HT-29 (cell line): ENCODE measurements at regions not wholly inside any gene's neighbourhood (a gene's known extent, or its start where the extent isn't known, plus 50 kb on each side); places are given as distances from the start of the nearest gene placed in this dataset.

Source experiments
- DNase-seq: peaks from one replicate; pipeline ENCODE4 v3.0.0-alpha.2; 2015; ENCODE audit warnings: low spot score

- no peak for DNase-seq
These were observed 142.3 kb upstream of the CPNE8 start for GRCh38 chr12:39047539-39048262.

- DNase-seq, result no peak
These were observed 139.4 kb upstream of the CPNE8 start for GRCh38 chr12:39044754-39045153.

- no peak for DNase-seq
These were observed 138.0 kb upstream of the CPNE8 start for GRCh38 chr12:39043424-39043822.

GRCh38 chr12:39040275-39040674, 134.9 kb upstream of the CPNE8 start:
- no peak for DNase-seq

GRCh38 chr12:39037115-39037514, 131.7 kb upstream of the CPNE8 start:
- no peak for DNase-seq

GRCh38 chr12:39036105-39036504, 130.7 kb upstream of the CPNE8 start:
- no peak for DNase-seq

- no peak for DNase-seq
These were observed 128.4 kb upstream of the CPNE8 start for GRCh38 chr12:39033782-39034181.

- DNase-seq, result no peak
These were observed 127.1 kb upstream of the CPNE8 start for GRCh38 chr12:39032448-39032847.

GRCh38 chr12:39032034-39032433, 126.6 kb upstream of the CPNE8 start:
- DNase-seq, result no peak

GRCh38 chr12:39028382-39028781, 123.0 kb upstream of the CPNE8 start:
- no peak for DNase-seq

- DNase-seq, result no peak
These were observed 107.5 kb upstream of the CPNE8 start for GRCh38 chr12:39012870-39013269.

GRCh38 chr12:39011166-39011565, 105.8 kb upstream of the CPNE8 start:
- no peak for DNase-seq

- no peak for DNase-seq
These were observed 105.0 kb upstream of the CPNE8 start for GRCh38 chr12:39010406-39010805.

GRCh38 chr12:39007619-39008018, 102.2 kb upstream of the CPNE8 start:
- no peak for DNase-seq

GRCh38 chr12:39006286-39006685, 100.9 kb upstream of the CPNE8 start:
- no peak for DNase-seq

- DNase-seq, result no peak
These were observed 100.3 kb upstream of the CPNE8 start for GRCh38 chr12:39005671-39006070.

GRCh38 chr12:39003541-39004155, 98.3 kb upstream of the CPNE8 start:
- DNase-seq, result peak; percentile 4

GRCh38 chr12:39000370-39000769, 95.0 kb upstream of the CPNE8 start:
- no peak for DNase-seq

GRCh38 chr12:38998887-38999482, 93.6 kb upstream of the CPNE8 start:
- no peak for DNase-seq

GRCh38 chr12:38995249-38995648, 89.9 kb upstream of the CPNE8 start:
- no peak for DNase-seq

GRCh38 chr12:38985961-38986360, 80.6 kb upstream of the CPNE8 start:
- no peak for DNase-seq

- no peak for DNase-seq
These were observed 79.0 kb upstream of the CPNE8 start for GRCh38 chr12:38984388-38984787.

- DNase-seq, result no peak
These were observed 77.8 kb upstream of the CPNE8 start for GRCh38 chr12:38983117-38983571.
